ENCODE measurements at regions not wholly inside any gene's neighbourhood (a gene's known extent, or its start where the extent isn't known, plus 50 kb on each side); places are given as distances from the start of the nearest gene placed in this dataset.

- DNase-seq, result peak in 17 of 58 donors; percentile 1 to 44 (median 10)
These were observed 138.2 kb upstream of the COX10 start for GRCh38 chr17:13931111-13931526.

GRCh38 chr17:13931800-13932460 is 137.4 kb upstream of the COX10 start:
- peak in 2 of 58 donors; percentile 3 for DNase-seq

GRCh38 chr17:13933441-13934276 is 135.6 kb upstream of the COX10 start:
- DNase-seq, result no peak

GRCh38 chr17:13939222-13939621 is 130.1 kb upstream of the COX10 start:
- no peak for DNase-seq

- DNase-seq, result no peak
These were observed 128.2 kb upstream of the COX10 start for GRCh38 chr17:13940858-13941665.

GRCh38 chr17:13941781-13942180 is 127.5 kb upstream of the COX10 start:
- DNase-seq, result no peak

- no peak for DNase-seq
These were observed 125.4 kb upstream of the COX10 start for GRCh38 chr17:13943909-13944308.

- no peak for DNase-seq
These were observed 121.8 kb upstream of the COX10 start for GRCh38 chr17:13947499-13947898.

- DNase-seq, result no peak
These were observed 117.1 kb upstream of the COX10 start for GRCh38 chr17:13952009-13952750.

- no peak for DNase-seq
These were observed 115.5 kb upstream of the COX10 start for GRCh38 chr17:13953841-13954240.

- DNase-seq, result no peak
These were observed 111.7 kb upstream of the COX10 start for GRCh38 chr17:13957636-13958035.

- DNase-seq, result no peak
These were observed 110.5 kb upstream of the COX10 start for GRCh38 chr17:13958773-13959172.

- no peak for DNase-seq
These were observed 108.0 kb upstream of the COX10 start for GRCh38 chr17:13961265-13961664.

- DNase-seq, result no peak
These were observed 106.5 kb upstream of the COX10 start for GRCh38 chr17:13962716-13963240.

- no peak for DNase-seq
These were observed 101.9 kb upstream of the COX10 start for GRCh38 chr17:13967416-13967815.

- DNase-seq, result no peak
These were observed 98.8 kb upstream of the COX10 start for GRCh38 chr17:13970531-13970930.

GRCh38 chr17:13973960-13974651 is 95.2 kb upstream of the COX10 start:
- peak in 2 of 58 donors; percentile 1 to 3 for DNase-seq

- DNase-seq, result no peak
These were observed 91.5 kb upstream of the COX10 start for GRCh38 chr17:13977837-13978236.

- no peak for DNase-seq
These were observed 90.8 kb upstream of the COX10 start for GRCh38 chr17:13978478-13978877.

- no peak for DNase-seq
These were observed 87.4 kb upstream of the COX10 start for GRCh38 chr17:13981881-13982280.

Measured in anterior cingulate cortex (tissue), 58 donors.